Activated CD4-positive, alpha-beta T cell treated with anti-CD3 and anti-CD28 coated beads, Interleukin-2, amount 10 ng/mL, durations not matched to agents 7 days and 5 days (primary cell): ENCODE measurements at regions not wholly inside any gene's neighbourhood (a gene's known extent, or its start where the extent isn't known, plus 50 kb on each side); places are given as distances from the start of the nearest gene placed in this dataset.
A peak's percentile ranks its signal among the peaks of the same experiment; 100 is the strongest.

Source experiments
- CTCF ChIA-PET: fragments of 350-600 bp; sonication (Branson Sonifier 250); formaldehyde crosslinking; loops from one replicate; lab custom pipeline; 2021; ENCODE audit warnings: antibody characterized with exemption; lab: Charles Lee
- POLR2A ChIA-PET: fragments of 350-600 bp; sonication (Branson Sonifier 250); formaldehyde crosslinking; loops from one replicate; lab custom pipeline; 2021; ENCODE audit warnings: antibody characterized with exemption; lab: Charles Lee
- DNase-seq: peaks from one replicate; pipeline ENCODE4 v3.0.0-alpha.2; 2020
- H3K27ac Mint-ChIP-seq: one replicate; pipeline ENCODE4 v1.8.0; 2021; ENCODE audit warnings: mild to moderate bottlenecking, moderate library complexity, mixed read lengths
- H3K27me3 Mint-ChIP-seq: one replicate; pipeline ENCODE4 v1.8.0; 2021; ENCODE audit warnings: mixed read lengths
- H3K36me3 Mint-ChIP-seq: one replicate; pipeline ENCODE4 v1.8.0; 2021; ENCODE audit warnings: low read depth, mixed read lengths
- H3K4me1 Mint-ChIP-seq: one replicate; pipeline ENCODE4 v1.8.0; 2021; ENCODE audit warnings: mixed read lengths
- H3K4me3 Mint-ChIP-seq: one replicate; pipeline ENCODE4 v1.8.0; 2021; ENCODE audit warnings: mild to moderate bottlenecking, moderate library complexity, mixed read lengths
- H3K9me3 Mint-ChIP-seq: one replicate; pipeline ENCODE4 v1.8.0; 2021; ENCODE audit warnings: mixed read lengths

DNA sequence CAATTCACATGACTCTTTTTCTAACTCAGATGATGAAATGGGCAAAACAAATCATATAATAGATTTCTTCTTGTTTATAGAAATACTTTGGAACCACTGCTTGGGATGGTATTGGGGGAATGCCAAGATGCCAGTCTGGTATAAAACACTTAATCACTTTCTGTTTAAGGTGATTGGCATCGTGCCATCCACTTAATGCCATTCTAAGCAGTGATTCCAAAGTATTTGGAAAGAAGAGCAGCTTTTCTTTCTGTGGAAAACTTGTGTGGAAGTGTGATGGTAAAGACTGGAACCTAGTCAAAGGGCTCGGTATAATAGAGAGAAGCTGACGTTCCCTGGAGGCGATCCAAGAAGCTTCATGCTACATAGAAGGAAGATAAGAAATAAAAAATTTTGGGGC is 120.6 kb downstream of the TMEM26 start:
- H3K4me1 Mint-ChIP-seq: no peaks in the 10 kb centered on the region
- no peaks in the 10 kb centered on the region for H3K36me3 Mint-ChIP-seq
- ChIA-PET POLR2A (no interaction called here), CTCF (no interaction called here)
- H3K27me3 Mint-ChIP-seq: peaks cover 2% of the 10 kb centered on the region
- no peak for DNase-seq
- H3K27ac Mint-ChIP-seq: no peak overlapping the region
- peaks cover 4% of the 10 kb centered on the region for H3K9me3 Mint-ChIP-seq
- H3K4me3 Mint-ChIP-seq: no peak overlapping the region

DNA sequence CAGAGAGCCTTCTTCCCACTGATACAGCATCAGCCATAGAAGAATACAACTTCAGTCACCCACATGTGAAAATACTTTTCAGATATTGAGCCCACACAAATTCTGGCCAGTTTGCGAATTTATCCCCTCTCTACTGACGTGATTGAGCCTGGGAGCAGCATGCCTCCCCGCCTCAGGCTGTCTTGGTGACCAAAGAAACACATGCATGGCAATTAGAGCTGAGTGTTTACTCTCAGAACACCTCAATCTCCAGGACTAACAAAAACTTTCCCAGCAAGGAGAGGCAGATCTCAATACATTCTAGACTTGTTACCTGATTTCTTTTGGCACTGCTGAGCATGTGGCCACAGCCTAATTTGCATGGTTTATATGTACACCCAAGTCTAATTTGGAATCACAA is 122.5 kb downstream of the TMEM26 start:
- no peak overlapping the region for H3K4me3 Mint-ChIP-seq
- no peaks in the 10 kb centered on the region for H3K36me3 Mint-ChIP-seq
- ChIA-PET POLR2A (no interaction called here), CTCF (no interaction called here)
- no peak for DNase-seq
- peaks cover 13% of the 10 kb centered on the region for H3K27me3 Mint-ChIP-seq
- no peak overlapping the region for H3K27ac Mint-ChIP-seq
- peaks cover 4% of the 10 kb centered on the region for H3K9me3 Mint-ChIP-seq
- H3K4me1 Mint-ChIP-seq: no peaks in the 10 kb centered on the region

DNA sequence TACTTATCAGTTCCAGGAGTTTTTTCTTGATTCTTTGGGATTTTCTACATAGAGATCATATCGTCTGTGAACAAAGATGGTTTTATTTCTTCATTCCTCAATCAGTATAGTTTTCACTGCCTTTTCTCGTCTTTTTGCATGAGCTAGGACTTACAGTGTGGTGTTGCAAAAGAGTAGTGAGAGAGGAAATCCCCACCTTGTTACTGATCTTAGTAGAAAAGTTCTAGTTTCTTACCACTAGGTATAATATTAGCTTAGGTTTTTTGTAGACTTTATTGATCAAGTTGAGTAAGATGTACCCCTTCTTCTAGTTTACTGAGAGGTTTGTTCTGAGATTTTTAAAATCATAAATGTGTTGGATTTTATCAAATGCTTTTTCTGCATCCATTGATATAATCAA is 123.3 kb downstream of the TMEM26 start:
- ChIA-PET CTCF (no interaction called here), POLR2A (no interaction called here)
- H3K4me3 Mint-ChIP-seq: no peak overlapping the region
- H3K36me3 Mint-ChIP-seq: no peaks in the 10 kb centered on the region
- H3K27ac Mint-ChIP-seq: no peak overlapping the region
- peaks cover 14% of the 10 kb centered on the region for H3K27me3 Mint-ChIP-seq
- H3K9me3 Mint-ChIP-seq: peaks cover 4% of the 10 kb centered on the region
- no peak for DNase-seq
- H3K4me1 Mint-ChIP-seq: no peaks in the 10 kb centered on the region

DNA sequence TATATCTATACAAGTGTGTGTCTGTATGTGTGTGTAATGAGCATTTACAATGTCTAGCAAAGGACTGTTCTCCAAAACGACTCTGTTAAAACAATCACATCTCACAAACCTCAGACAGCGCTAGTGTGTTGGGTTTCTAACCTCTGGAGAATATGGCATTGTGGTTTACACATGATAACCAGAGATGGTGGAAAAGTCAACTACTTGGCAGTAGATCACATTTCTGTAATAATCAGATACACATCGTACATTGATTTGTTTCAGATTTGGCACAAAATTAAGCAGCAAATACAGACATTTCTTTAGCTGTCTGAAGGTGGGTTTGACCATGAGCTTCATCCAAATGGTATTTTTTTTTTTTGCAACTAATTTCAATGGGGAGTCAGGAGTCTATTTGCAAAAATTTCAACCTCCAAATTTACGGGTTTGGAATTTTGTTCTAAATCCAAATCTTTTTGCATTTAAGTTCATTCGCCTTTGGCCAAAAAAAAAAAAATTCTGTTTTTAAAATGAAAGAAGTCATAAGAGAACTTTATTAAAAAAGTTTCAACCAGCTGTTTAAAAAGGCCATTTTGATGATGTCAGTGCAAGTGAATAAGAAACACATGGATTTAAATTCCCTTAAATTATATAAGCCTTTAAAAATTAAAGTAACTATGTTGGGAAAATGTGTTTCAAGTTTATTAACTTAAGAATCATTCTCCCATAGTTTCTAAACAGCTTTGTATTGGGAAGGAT is 127.8 kb downstream of the TMEM26 start:
- ChIA-PET CTCF (interaction anchor here (1.0 kb wide), 1 partner anchor 31 kb away, joined by 3 read pairs; no protein-coding TSS in a partner anchor), POLR2A (no interaction called here)
- H3K27me3 Mint-ChIP-seq: peaks cover 17% of the 10 kb centered on the region
- no peaks in the 10 kb centered on the region for H3K36me3 Mint-ChIP-seq
- H3K9me3 Mint-ChIP-seq: peaks cover 4% of the 10 kb centered on the region
- no peak overlapping the region for H3K4me3 Mint-ChIP-seq
- no peak overlapping the region for H3K27ac Mint-ChIP-seq
- no peaks in the 10 kb centered on the region for H3K4me1 Mint-ChIP-seq
- DNase-seq: no peak

DNA sequence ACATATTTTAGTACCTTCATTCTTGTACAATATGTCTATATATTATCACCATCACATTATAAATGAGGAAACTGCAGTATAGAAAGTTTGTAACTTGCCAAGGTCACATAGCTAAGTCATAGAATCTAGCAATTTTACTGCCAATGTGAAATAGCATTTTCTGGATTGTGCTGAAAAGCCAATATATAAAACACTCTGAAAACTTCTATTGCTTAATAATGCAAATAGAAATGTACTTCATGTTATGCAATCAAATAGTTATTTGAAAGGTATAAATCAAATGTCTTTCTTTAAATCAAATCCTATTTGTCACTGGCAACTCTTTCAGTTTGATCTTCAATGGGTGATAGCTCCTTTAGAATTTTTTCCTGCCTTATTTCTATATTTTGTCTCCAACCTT is 129.5 kb downstream of the TMEM26 start:
- Mint-ChIP-seq H3K9me3 (no peaks in the 10 kb centered on the region), H3K4me1 (no peaks in the 10 kb centered on the region), H3K36me3 (no peaks in the 10 kb centered on the region), H3K4me3 (no peak overlapping the region), H3K27ac (no peak overlapping the region), H3K27me3 (peaks cover 17% of the 10 kb centered on the region)
- CTCF ChIA-PET: no interaction called here
- POLR2A ChIA-PET: no interaction called here
- DNase-seq: no peak

GRCh38 chr10:61321041-61321857 is 131.9 kb downstream of the TMEM26 start:
- ChIA-PET CTCF (no interaction called here), POLR2A (no interaction called here)
- Mint-ChIP-seq H3K4me1 (no peaks in the 10 kb centered on the region), H3K27ac (no peak overlapping the region), H3K36me3 (no peaks in the 10 kb centered on the region), H3K9me3 (no peaks in the 10 kb centered on the region), H3K27me3 (peaks cover 8% of the 10 kb centered on the region), H3K4me3 (no peak overlapping the region)
- no peak for DNase-seq

DNA sequence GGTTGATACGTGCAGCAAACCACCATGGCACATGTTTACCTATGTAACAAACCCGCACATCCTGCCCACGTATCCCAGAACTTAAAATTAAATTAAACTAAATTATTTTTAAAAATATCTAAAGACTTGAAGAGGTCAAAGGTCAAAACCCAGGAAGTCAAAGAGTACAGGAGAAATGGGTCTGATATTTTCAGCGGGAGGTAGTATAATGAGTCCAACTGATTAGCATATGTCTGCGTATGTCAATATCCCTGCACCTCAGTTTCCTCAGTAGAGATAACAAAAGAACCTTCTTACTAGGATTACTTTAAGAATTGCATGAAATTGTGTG is 133.0 kb downstream of the TMEM26 start:
- no peaks in the 10 kb centered on the region for H3K4me1 Mint-ChIP-seq
- no peak overlapping the region for H3K4me3 Mint-ChIP-seq
- POLR2A ChIA-PET: no interaction called here
- CTCF ChIA-PET: no interaction called here
- H3K9me3 Mint-ChIP-seq: no peaks in the 10 kb centered on the region
- DNase-seq: no peak
- H3K36me3 Mint-ChIP-seq: no peaks in the 10 kb centered on the region
- H3K27ac Mint-ChIP-seq: no peak overlapping the region
- peaks cover 4% of the 10 kb centered on the region for H3K27me3 Mint-ChIP-seq

DNA sequence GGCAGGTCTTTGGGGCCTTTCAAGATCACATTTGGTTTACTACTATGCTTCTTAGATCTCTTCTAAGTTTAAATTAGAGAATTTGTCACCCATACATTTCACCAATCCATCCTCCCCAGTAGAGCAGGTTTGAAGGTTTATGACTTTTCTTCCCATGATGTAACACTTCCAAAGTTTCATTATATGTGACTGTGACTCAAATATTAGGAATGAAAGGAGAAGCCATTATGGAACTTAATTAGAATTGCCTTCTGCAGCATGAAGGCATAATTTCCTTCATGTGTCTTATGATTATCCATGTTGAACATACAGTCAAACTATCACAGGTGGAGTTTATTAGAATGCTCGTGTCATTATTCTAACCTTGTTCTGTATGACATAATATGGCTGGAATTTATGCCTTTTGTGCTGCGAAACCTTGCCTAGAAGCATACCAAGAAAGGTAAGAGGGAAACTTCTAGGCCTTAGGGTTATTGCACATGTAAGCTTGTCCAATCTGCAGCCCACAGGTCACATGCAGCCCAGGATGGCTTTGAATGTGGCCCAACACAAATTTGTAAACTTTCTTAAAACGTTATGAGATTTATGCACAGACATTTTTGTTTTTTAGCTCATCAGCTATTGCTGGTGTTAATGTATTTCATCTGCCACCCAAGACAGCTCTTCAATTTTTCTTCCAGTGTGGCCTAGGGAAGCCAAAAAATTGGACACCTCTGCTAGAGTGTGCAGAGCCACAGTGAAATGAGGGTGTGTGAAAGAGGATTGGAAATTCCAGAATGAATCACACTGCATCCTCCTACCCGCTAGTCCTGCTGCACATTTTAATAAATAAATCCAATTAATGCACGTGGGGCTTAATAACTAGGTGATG is 133.6 kb downstream of the TMEM26 start:
- H3K36me3 Mint-ChIP-seq: no peaks in the 10 kb centered on the region
- ChIA-PET POLR2A (no interaction called here), CTCF (no interaction called here)

DNA sequence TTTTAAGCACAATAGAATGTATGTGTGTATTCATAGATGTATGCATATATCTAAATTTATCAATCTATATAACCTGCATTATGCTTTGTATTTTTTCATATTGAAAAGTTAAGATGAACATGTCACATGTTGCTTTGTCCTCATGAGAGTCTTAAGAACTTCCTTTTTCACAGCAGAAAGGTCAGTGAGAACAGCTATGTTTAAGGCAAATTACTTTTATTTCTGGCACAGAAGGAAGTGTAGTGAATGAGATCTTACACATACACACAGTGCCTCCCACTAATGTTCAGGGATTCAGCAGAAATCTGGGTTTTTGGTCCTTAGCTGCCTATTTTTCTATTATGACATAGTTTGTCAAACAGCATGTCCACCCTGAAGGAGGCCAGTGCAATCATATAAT is 134.8 kb downstream of the TMEM26 start:
- POLR2A ChIA-PET: no interaction called here
- Mint-ChIP-seq H3K27me3 (no peaks in the 10 kb centered on the region), H3K4me3 (no peak overlapping the region), H3K27ac (no peak overlapping the region), H3K36me3 (no peaks in the 10 kb centered on the region), H3K4me1 (peaks cover 12% of the 10 kb centered on the region), H3K9me3 (no peaks in the 10 kb centered on the region)
- CTCF ChIA-PET: no interaction called here
- DNase-seq: no peak

More for the DNA sequence above, 133.6 kb downstream of the TMEM26 start:
- Mint-ChIP-seq H3K9me3 (no peaks in the 10 kb centered on the region), H3K27ac (no peak overlapping the region), H3K27me3 (peaks cover under 1% of the 10 kb centered on the region), H3K4me1 (peaks cover 2% of the 10 kb centered on the region), H3K4me3 (no peak overlapping the region)
- DNase-seq: no peak

DNA sequence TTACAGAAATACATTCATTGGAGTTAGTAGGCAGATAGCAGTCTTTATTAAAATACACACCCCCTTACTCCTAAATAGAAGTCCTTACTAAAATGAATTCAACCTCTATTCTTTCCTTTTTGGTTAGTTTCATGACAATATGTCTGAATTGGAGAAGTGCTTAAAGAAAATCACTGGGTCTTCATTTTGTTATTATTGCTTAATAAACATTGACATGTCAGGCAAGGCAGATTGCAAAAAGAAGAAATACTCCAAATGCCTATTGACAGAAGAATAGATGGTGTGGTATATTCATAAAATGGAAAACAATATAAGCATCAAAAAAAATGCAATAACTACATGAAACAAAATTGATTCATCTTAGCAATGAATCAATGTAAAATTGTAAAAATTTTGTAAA is 135.5 kb downstream of the TMEM26 start:
- DNase-seq: no peak
- Mint-ChIP-seq H3K27ac (no peak overlapping the region), H3K4me1 (peaks cover 16% of the 10 kb centered on the region), H3K36me3 (no peaks in the 10 kb centered on the region), H3K4me3 (no peak overlapping the region), H3K27me3 (no peaks in the 10 kb centered on the region), H3K9me3 (no peaks in the 10 kb centered on the region)
- CTCF ChIA-PET: no interaction called here
- POLR2A ChIA-PET: no interaction called here

DNA sequence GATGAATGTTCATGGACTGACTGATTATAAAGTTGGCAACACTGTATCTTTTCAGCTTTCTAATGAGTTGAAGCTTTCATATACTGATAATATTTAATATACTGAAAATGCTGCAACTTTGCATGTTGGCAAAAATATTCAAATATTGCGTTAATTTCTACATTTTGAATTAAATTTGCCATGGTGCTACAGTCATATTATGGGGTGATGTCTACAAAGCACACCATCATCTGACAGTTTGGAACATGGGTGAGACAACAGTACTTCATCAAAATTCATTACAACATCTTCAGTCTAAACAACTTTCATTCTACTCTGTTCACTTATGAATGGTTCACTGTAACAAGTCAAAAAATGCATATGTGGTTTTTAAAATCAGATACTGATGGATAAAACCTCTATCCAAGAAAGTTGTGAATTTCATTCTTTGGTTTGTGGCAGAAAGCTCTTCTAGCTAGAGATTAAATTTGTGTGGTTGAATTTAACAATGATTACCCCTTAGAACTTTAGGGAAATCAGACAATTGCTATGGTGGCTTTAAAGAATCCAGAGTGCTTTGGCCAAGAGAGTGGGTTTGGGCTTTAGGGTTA is 136.4 kb downstream of the TMEM26 start:
- Mint-ChIP-seq H3K4me3 (no peak overlapping the region), H3K27ac (no peak overlapping the region), H3K9me3 (no peaks in the 10 kb centered on the region), H3K27me3 (no peaks in the 10 kb centered on the region), H3K36me3 (no peaks in the 10 kb centered on the region), H3K4me1 (peaks cover 16% of the 10 kb centered on the region)
- ChIA-PET CTCF (no interaction called here), POLR2A (no interaction called here)
- DNase-seq: no peak

GRCh38 chr10:61314273-61314672 is 138.9 kb downstream of the TMEM26 start:
- Mint-ChIP-seq H3K9me3 (no peaks in the 10 kb centered on the region), H3K4me3 (no peak overlapping the region), H3K4me1 (peaks cover 16% of the 10 kb centered on the region), H3K27ac (no peak overlapping the region), H3K36me3 (no peaks in the 10 kb centered on the region), H3K27me3 (no peaks in the 10 kb centered on the region)
- no peak for DNase-seq
- CTCF ChIA-PET: no interaction called here
- POLR2A ChIA-PET: no interaction called here

DNA sequence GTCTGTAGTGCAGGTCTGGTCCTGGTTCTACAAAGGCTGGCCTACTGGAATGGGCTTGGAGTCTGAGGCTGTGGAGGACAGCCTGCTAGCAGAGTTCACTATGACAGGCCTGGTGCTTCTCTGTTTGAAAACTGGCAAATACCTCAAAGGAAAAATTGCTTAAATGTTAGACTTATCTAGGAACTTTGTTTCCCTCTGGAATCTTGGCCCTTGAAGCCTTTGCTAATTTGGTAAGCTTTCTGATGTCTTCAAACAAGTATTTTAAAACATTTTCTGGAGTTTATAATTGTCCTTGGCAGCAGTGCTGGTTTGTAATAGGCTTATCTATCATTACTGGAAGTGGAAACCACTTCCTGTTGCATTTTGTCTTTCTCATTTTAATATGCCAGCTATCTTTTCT is 139.7 kb downstream of the TMEM26 start:
- Mint-ChIP-seq H3K4me1 (peaks cover 16% of the 10 kb centered on the region), H3K27ac (peak overlapping the region; percentile 12), H3K27me3 (no peaks in the 10 kb centered on the region), H3K36me3 (no peaks in the 10 kb centered on the region), H3K4me3 (no peak overlapping the region), H3K9me3 (no peaks in the 10 kb centered on the region)
- DNase-seq: no peak
- ChIA-PET CTCF (no interaction called here), POLR2A (no interaction called here)
